Hematopoietic multipotent progenitor cell treated with erythropoietin and hydrocortisone succinate and interleukin-3 and kit ligand, for 6 days (in vitro differentiated cells): ENCODE measurements at regions not wholly inside any gene's neighbourhood (a gene's known extent, or its start where the extent isn't known, plus 50 kb on each side); places are given as distances from the start of the nearest gene placed in this dataset.
A peak's percentile ranks its signal among the peaks of the same experiment; 100 is the strongest.
"Not testable (repeated sequence)": the region's sequence is repeated elsewhere in the genome, so short reads cannot be mapped to it uniquely, and the experiment has no call there.

Experiments used
- DNase-seq: peaks from one replicate; pipeline ENCODE4 v3.0.0-alpha.2; 2015

DNA sequence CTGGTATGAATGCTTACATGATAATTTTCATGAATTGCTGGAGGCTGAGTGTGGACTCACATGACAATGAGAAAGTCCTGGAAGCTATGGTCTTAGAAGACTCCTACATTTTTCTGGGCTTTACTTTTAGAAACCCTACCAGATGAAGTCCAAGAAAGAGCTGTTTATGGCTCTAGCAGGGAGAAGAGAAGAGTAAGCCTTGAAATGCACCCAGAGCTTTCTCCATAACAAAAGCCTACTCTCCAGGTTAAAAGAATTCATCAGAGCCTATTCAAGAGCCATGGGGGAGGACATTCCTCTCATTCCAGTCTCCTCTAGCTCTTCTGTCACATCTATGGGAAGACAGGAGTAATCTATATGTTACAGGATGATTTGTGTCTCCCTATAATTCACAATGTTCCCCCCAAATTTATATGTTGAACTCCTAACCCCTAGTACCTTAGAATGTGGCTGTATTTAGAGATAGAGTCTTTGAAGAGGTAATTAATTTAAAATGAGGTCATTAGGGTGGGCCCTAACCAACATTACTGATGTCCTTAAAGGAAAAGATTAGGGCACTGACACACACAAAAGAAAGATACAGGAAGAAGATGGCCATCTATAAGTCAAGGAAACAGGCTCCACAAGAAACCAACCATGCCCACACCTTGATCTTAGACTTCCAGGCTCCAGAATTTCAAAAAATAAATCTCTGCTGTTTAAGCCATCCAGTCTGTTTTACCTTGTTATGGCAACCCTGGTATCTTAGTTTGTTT is 193.8 kb upstream of the PTER start:
- no peak for DNase-seq

DNA sequence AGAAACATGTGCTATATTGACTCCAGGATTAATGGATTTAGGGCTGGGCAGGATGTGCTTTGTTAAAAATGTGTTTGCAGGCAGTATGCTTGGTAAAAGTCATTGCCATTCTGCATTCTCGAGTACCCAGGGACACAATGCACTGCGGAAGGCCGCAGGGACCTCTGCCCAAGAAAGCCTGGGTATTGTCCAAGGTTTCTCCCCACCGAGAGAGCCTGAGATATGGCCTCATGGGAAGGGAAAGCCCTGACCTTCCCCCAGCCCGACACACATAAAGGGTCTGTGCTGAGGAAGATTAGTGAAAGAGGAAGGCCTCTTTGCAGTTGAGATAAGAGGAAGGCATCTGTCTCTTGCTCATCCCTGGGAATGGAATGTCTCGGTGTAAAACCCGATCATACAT is 186.7 kb upstream of the PTER start:
- DNase-seq, result not testable (repeated sequence)

DNA sequence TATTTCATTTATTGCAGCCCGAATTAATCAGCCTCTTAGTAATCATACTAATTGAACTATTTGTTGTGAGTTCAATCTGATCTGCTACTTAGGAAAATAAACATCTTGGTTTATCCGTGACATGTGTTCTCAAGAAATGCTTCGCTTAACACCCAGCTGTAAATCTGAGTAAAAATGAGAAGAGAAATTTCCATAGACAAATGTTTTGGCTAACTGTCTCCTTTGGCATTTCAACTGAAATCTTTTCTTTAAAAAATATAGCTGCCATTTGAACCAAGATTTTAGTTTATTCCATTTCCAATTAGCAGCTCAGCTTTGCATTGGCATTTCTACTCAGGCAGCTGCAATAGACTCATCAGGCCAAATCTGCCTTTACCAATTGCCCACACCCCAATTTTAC is 180.5 kb upstream of the PTER start:
- no peak for DNase-seq

DNA sequence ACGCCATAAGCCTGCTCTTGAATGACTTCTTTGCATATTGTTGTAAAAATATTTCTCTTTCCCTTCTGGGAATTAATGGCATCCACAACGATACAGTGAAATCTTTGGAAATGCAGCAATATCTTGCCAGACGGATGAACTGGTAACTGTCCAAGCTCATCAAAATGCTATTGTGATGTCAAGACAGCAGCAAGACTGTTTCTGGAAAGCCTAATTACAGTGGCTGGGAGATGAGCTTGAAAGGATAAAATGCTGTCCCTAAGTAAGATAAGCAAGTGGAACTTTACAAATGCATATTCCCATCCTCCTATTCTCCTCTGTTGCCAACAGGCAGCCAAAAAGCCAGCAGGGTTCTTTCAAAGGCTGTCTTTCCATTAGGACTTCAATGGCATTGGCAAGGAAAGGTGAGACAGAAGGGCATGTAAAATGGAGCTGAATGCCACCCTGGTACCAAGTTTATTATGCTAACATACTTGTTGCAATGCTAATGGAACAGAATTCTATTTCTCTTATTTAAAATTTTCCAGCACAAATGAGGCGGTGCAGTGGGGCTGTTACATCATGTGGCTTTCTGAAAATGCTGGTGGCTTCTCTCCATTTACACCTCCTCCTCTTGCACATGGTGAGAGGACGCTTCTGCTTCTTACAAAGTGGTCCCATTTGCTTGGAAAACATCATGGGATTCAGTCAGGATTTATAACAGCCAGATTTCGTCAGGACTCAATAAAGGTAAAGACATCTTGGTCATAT is 178.3 kb upstream of the PTER start:
- no peak for DNase-seq

DNA sequence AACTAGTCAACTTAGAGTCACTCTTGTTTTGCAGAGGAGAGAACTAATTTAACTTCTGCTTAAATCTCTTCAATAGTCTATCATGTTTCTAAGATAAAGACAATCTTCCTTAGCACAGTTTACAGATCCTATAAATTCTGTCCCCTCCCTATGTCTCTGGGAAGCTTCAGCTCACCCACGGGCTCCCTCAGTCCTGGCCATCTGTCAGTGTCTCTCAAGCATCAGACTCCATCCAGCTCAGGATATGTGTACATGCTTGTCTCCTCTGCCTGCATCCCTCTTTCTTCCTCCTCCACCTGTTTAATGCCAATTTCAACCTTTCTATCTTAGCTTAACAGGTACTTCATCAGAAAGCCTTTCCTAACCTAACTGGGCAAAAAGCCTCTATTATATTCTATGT is 177.1 kb upstream of the PTER start:
- no peak for DNase-seq

DNA sequence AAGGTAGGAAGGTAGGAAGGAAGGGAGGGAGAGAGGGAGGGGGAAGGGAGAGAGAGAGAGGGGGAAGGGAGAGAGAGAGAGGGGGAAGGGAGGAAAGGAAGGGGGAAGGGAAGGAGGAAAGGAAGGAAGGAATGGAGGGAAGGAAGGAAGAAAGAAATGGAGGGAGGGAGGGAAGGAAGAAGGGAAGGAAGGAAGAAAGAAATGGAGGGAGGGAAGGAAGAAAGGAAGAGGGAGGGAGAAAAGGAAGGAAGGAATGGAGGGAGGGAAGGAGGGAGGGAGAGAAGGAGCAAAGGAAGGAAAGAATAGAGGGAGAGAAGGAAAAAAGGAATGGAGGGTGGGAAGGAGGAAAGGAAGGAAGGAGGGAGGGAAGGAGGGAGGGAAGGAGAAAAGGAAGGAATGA is 176.4 kb upstream of the PTER start:
- DNase-seq, result no peak

DNA sequence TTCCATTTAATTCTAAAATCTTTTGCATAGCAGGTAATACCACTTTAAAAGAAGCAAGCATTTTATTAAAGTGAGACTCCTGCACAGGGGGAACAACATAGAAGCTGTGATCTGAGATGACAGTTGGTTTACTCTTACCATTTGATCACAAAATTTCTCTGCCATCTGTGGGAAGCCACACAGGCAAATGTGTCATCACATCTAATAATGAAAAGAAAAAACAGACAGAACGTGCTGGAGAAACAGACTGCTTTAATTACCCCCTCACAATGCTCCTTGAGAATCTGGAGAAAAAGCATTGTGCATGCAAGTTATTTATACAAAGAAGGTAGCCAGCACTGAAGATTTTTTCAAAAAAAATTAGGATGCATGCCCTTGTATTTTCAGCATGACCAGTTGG is 165.2 kb upstream of the PTER start:
- DNase-seq, result no peak

DNA sequence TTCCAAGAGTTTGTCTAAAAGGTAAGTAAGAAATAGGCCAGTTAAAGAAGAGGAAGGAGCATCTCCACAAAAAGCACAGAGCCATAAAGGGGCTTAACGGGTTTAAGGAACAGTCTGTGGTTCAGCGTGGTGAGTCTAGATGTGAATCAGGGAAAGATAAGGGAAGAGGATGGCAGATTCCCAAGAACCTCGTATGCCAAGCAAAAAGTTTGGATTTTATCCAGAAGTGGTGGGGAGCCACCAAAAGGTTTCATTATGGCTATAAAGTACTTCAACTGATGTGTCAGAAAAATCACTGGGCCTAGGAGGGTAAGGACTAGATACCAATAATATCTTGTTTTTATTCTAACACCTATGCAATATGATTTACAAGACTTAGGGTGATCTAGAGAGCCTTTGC is 161.9 kb upstream of the PTER start:
- DNase-seq, result no peak

DNA sequence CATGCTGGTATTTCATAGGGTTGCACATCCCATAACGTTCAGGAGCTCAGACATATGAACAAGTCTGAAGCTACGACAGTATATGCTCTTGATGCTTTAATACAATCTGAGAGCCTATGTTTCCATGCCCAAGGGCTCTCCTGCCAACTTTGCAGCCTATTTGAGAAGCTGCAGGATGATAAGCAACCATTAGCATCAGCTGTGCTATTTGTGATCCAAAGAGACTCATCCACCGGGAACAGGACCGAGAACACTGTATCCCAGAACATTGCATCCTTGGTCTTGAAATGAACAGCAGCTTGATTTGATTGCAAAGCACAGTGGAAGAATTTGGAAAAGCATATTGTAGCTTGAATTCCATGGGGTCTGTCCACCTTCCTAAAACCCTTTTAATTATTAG is 156.2 kb upstream of the PTER start:
- no peak for DNase-seq

DNA sequence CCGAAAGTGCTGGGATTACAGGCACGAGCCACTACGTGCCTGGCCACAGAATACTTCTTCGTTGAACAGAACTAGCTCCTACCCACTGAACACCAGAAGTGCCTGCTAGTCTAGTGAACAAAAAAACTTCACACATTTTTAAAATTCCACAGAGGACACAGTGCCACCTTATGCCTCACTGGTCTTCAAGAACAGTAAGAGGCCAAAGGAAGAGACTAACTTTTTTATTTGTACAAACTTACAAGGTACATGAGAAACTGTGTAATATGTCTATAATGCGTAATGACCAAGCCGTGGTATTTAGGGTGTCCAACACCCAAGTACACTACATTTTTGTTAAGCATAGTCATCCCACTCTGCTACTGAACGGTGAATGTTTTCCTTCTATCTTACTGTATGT is 144.4 kb upstream of the PTER start:
- no peak for DNase-seq

DNA sequence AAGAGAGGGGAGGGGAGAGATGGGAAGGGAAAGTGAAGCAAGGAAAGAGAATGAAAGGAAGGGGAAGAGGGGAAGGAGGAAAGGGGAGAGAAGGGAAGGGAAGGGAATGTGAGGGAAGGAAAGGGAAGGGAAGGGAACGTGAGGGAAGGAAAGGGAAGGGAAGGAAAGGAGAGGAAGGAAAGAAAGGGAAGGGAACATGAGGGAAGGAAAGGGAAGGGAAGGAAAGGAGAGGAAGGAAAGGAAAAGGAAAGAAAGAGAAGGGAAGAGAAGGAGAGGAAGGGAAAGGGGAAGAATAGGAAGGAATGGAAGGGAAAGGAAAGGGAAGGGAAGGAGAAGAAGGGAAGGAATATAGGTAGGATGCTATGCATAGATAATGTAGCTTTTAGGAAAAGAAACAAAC is 139.7 kb upstream of the PTER start:
- no peak for DNase-seq

DNA sequence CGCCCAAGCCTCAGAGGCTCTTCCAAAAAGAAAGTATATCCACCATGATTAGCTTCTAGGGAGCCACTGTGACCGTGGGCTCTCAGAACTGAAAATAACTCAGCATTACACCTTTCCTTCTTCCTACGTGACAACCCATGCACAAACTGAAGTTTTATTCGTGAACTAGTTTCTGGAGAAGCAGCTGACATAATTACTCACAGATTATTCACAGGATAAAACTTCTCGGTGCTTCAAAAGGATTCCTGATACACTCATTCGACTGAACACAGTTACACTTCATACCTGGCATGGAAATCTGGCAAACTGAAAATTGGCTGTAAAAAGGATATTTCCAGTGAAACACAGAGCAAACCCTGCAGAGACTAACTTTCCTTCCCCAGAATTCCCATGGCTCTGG is 139.2 kb upstream of the PTER start:
- no peak for DNase-seq

DNA sequence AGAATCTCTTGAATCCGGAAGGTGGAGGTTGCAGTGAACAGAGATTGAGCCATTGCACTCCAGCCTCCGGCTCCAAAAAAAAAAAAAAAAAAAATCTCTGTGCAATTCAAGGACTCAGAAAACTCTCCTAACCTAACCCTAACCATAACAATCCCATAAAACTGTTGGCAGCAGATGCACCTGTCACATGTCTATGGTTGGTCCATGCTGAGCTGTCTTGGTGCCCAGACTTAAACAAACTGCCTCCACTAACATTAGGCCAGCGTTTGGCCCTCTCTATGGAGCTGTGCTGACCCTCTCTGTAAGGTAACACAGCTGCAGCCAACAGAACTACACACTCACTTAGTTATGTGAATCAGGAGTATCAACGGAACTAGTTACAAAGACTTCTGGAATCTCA is 132.5 kb upstream of the PTER start:
- DNase-seq, result no peak

DNA sequence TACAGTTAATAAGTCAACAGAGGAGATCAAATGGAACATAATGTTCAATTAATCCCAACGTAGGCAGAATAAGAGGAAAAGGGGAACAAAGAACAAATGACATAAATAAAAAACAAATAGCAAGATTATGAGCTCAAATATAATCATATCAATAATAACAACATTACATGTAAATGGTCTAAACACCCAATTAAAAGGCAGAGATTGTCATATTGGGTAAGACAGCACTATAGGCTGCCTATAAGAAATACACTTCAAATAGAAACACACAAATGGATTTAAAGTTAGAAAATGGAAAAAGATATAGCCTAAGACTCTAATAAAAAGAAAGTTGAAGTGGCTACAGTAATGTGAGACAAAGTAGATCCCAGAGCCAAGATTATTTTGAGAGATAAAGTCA is 126.4 kb upstream of the PTER start:
- DNase-seq, result no peak

DNA sequence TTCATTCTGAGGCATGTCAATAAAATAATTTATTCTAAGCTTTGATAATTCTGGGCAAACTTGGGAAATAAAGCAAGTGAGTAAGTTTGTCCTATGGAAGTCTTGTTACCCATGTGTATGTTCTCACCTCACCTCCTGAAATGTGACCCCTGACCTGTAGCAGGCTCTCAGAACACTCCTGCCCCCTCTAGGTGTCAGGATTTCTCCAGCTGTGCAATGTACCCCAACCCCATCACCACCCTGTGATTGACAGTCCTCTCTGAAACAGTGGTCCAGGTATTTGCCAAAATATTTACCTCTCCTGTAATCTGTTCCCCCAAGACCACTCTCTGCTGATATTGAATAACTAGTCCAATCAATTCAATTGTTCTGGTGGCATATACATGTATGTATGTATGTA is 122.6 kb upstream of the PTER start:
- DNase-seq, result peak; percentile 9

DNA sequence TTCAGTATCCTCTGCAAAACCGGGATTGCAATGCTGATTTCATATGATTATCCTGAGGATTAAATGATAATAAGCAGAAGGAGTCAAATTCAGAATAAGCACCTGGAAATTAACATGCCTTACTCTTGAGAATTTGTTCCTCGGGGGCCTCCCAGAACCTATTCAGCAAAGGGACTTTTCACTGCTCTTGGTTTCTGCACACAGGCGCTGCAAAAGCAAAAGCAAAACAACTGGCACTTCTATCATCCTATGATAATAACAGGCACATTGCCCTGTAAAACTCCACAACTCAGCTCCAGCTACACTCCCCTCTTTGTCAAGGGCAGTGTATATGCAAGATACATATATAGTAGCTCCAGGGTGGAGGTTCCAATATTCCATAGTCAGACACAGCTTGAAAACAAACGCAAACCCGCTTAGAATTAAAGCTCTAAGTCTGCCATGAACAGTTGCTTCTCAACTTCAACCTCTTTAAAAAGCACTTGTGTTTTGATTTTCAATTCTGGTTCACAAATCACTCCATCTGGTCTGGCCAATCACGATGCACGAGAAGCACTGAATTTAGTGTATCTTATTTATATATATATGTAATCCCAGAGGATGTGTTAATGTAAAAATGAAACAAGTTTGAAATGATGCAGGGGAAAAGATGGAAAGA is 119.9 kb upstream of the PTER start:
- DNase-seq, result no peak

DNA sequence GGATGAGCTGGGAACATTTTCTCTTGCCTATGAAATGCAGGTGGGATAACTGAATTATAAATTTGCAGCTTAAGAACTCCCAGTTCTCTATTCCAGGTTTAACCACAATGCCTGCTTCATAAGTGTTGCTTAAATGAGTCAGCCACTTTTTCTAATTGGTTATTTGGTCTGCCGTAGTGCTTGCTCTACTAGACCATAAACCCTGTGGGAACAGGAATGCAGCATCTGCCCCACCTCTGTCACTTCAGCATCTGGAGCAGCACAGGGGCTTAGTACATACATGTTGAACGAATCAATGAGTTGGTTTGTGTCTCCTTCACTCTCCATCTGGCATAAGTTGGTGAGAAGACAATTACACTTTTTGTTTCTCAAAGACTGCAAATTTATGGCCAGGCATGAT is 95.2 kb upstream of the PTER start:
- no peak for DNase-seq

DNA sequence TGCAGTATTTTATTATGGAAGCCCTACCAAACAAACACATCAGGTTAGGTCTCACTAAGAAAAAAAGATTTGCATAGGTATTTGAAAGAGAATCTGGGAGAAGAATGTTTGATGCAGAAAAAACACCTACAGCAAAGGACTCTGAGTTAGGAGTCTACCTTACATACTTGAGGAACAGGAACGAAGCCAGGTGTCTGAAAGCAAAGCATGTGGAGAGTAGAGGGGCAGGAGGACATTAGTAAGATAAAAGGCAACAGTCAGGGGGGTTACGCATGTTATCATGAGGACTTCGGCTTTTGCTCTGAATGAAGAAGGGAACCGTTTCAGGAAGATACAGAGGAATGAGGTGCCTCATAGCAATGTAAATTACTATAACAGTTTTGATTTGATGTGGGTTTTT is 87.9 kb upstream of the PTER start:
- DNase-seq, result no peak

DNA sequence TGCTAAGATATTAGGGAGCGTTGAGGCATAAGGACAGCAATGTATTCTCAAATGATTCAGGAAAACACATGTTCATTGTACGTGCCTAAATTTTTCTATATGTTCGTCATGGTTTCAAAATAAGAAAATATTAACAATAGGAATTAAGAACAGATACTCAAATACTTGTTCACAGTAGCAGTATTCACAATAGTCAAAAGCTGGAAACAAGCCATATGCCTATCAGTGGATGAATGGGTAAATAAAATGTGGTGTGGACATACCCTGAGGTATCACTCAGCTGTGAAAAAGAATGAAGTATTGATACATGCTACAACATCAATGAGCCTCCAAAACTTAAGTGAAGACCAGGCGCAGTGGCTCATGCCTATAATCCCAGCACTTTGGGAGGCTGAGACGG is 84.7 kb upstream of the PTER start:
- no peak for DNase-seq

DNA sequence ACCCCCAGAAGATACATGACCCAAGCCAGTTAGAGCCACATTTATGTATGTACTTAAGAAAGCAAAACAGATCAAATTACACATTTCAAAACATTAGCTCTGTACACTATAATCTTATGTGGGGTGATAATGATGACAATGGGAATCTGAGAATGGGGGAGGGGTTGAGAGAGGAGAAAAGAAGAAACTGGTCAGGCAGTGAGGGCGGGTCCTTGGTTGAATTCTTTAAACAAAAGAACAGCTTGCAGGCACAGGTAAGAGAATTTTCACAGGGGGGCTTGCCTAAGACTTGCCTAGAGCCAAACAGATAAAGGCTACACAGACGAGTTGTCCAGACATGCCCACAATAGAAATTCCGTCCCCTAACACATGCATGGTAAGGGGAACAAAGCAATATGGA is 76.8 kb upstream of the PTER start:
- no peak for DNase-seq

DNA sequence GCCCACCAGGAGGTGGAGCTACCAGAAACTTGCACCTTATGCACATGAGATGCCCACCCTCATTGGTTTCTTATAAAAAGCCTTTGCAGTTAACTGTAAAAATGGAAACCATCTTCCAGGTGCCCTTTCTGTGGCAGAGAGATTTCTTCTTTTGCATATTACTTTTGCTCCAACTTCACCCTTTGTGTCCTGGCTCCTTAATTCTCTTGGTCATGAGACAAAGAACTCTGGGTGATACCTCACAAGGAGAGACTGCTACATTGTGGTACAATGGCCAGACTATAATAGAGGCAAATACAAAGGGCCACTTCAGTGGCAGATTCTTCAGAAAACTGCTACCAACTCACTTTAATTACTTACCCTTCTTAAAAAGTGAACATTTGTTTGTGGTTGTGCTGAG is 76.4 kb upstream of the PTER start:
- DNase-seq, result no peak

DNA sequence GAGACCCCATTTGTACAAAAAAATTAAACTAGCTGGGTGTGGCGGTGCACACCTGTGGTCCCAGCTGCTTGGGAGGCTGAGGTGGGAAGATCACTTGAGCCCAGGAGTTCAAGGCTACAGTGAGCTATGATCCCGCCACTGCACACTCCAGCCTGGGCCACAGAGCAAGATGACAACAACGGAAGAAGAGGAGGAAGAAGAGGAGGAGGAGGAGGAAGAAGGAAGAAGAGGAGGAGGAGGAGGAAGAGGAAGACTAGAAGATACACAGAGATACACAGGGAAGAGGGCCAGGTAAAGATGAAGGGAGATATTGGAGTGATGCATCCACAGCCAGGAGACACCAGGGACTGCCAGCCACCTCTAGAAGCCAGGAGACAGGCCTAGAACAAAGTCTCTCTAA is 75.7 kb upstream of the PTER start:
- no peak for DNase-seq

DNA sequence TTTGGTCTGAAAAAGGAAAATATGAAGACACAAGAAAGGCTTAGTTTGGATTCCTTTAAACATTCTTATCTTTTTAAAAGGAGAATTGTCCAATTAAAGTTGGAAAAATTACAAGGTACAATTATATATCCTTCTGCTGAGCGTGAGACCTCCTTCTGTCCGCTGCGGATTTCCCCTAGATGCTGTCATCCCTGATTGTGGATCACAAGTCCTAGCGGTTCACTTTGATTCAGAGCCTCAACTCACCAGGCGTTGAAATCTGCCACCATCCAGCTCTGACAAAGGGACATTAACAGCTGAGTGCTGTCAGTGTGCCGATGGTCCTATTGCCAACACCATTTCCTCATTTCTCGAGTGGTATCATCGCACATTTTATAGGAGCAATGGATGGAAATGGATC is 73.1 kb upstream of the PTER start:
- DNase-seq, result no peak

DNA sequence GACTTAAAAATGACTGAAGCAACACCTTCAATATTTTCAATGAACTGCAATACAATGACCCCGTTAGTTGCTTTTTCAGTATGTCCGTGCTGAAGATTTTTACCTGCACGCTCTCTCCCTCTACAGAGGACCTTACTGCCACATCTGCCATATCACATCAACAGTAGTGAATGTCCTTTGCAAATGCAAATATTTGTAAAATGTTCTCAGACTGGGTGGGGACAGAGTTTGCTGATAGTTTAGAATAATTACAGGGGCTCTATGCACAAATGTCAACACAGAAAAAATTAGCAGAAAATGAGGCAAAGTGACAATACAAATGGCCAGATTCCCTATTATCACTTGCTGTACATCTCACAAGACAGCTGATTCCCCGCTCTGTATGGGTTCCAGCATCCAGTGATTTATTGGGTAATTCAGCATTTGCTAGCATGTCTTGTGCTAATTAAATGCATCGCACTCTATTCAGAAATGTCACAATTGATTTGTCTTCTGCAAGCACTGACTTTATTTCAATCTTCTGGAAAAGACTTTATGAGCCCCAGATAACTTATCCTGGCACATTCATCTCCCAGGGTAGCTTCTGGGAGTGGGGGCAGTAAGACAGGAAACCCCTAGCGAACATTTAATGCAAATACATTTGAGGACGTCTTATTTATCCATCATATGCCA is 69.1 kb upstream of the PTER start:
- no peak for DNase-seq
